Inflammatory macrophage (primary cell): ENCODE measurements at regions not wholly inside any gene's neighbourhood (a gene's known extent, or its start where the extent isn't known, plus 50 kb on each side); places are given as distances from the start of the nearest gene placed in this dataset.

ENCODE experiments used
- DNase-seq, 2 donors: peaks; one replicate each; pipeline ENCODE4 v3.0.0-alpha.2; 2020 to 2022

GRCh38 chr9:107669422-107669821 is 179.9 kb upstream of the KLF4 start:
- no peak for DNase-seq

- DNase-seq = no peak
These were observed 177.9 kb upstream of the KLF4 start for GRCh38 chr9:107667231-107668070.

- no peak for DNase-seq
These were observed 175.5 kb upstream of the KLF4 start for GRCh38 chr9:107665057-107665456.

GRCh38 chr9:107660976-107661375 is 171.4 kb upstream of the KLF4 start:
- DNase-seq = no peak

- DNase-seq = peak in 1 of 2 donors; percentile 8
These were observed 163.8 kb upstream of the KLF4 start for GRCh38 chr9:107653263-107653821.

- DNase-seq = no peak
These were observed 161.4 kb upstream of the KLF4 start for GRCh38 chr9:107650995-107651394.

- no peak for DNase-seq
These were observed 160.8 kb upstream of the KLF4 start for GRCh38 chr9:107650321-107650720.

- no peak for DNase-seq
These were observed 158.7 kb upstream of the KLF4 start for GRCh38 chr9:107648153-107648715.

GRCh38 chr9:107647611-107648010 is 158.0 kb upstream of the KLF4 start:
- no peak for DNase-seq

GRCh38 chr9:107647141-107647540 is 157.6 kb upstream of the KLF4 start:
- no peak for DNase-seq

GRCh38 chr9:107645464-107645833 is 155.9 kb upstream of the KLF4 start:
- DNase-seq = no peak

- DNase-seq = peak; percentile 86 to 92
These were observed 155.3 kb upstream of the KLF4 start for GRCh38 chr9:107644733-107645463.

- no peak for DNase-seq
These were observed 149.9 kb upstream of the KLF4 start for GRCh38 chr9:107639426-107639825.

GRCh38 chr9:107638521-107639310 is 149.1 kb upstream of the KLF4 start:
- DNase-seq = peak; percentile 72 to 81

GRCh38 chr9:107637421-107638420 is 148.2 kb upstream of the KLF4 start:
- peak; percentile 93 to 94 for DNase-seq

GRCh38 chr9:107636571-107637381 is 147.2 kb upstream of the KLF4 start:
- DNase-seq = peak in 1 of 2 donors; percentile 15

GRCh38 chr9:107635803-107636174 is 146.2 kb upstream of the KLF4 start:
- peak in 1 of 2 donors; percentile 14 for DNase-seq

GRCh38 chr9:107635101-107635802 is 145.7 kb upstream of the KLF4 start:
- no peak for DNase-seq

GRCh38 chr9:107633406-107633805 is 143.8 kb upstream of the KLF4 start:
- no peak for DNase-seq

- no peak for DNase-seq
These were observed 143.1 kb upstream of the KLF4 start for GRCh38 chr9:107632661-107633060.
